Activated T-helper 9 cell treated with anti-CD3 and anti-CD28 coated beads, Interleukin-2, amount 50 U/mL, for 16 hours (primary cell): ENCODE measurements at regions not wholly inside any gene's neighbourhood (a gene's known extent, or its start where the extent isn't known, plus 50 kb on each side); places are given as distances from the start of the nearest gene placed in this dataset.

Source experiments
- DNase-seq: peaks from one replicate; pipeline ENCODE4 v3.0.0-alpha.2; 2020; ENCODE audit warnings: low read depth

- DNase-seq, result no peak
Measured at GRCh38 chr6:16078064-16078463, 50.8 kb upstream of the MYLIP start.

DNA sequence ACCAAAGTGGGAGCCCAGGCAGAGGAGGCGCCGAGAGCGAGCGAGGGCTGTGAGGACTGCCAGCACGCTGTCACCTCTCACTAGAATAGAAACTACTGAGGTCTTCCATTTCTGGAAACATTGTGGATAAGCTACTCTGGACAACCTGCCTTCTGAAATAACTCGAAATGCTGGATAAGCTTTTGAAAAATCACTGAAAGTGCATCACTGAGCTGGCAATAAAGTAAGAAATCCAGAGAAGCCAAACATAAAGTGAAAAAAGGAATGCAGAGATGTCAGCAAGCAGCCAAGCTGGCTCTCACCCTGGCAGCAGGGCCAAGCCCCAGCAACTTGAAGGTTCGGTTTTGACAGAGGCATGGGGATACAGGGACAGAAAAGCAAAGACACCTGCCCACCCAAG lies 59.2 kb upstream of the MYLIP start:
- DNase-seq, result no peak

DNA sequence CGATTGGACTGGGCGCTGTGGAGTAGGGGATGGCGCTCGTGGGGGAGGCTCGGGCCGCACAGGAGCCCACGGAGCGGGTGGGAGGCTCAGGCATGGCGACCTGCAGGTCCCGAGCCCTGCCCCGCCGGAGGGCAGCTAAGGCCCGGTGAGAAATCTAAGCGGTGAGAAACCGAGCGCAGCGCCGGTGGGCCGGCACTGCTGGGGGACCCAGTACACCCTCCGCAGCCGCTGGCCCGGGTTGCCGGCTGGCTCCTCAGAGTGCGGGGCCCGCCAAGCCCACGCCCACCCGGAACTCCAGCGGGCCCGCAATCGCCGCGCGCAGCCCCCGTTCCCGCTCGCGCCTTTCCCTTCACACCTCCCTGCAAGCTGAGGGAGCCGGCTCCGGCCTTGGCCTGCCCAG lies 59.7 kb upstream of the MYLIP start:
- DNase-seq, result no peak

- no peak for DNase-seq
Measured at GRCh38 chr6:16067568-16067967, 61.3 kb upstream of the MYLIP start.

DNA sequence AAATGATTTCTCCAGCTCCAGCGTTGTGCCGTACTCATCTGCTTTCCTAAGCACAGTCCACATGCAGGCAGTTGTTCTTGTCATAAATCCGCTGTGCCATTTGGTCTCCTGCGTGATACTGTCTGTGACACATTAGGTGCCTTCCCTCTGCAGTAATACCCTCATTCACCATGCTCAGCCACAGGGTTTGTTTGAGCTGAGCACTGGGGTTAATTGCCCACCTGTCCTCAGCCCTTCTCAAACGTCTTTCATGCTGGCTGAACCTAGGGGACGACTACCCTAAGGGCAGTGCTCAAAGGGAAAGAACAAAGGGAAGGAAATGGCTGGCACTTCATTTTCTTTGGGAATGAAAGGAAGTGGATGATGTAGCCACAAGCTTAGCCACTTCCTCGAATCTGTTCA lies 64.2 kb upstream of the MYLIP start:
- DNase-seq, result no peak

DNA sequence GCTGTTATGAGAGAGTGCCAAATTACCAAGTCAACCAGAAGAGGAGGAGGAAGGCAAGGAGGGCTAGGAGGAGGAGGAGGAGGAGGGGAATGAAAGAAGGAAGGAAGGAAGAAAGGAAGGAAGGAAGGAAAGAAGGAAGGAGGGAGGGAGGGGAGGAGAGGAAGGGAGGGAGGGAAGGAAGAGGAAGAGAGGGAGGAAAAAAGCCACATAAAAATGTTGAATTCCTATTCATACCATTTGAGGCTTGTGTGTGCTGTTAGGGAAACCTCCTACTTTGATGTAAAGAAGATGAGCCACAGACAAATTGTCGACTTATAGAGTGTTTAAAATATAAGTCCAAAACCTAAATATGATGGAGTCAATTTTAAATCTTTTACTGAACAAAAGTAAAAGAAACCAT lies 65.3 kb upstream of the MYLIP start:
- DNase-seq, result no peak

DNA sequence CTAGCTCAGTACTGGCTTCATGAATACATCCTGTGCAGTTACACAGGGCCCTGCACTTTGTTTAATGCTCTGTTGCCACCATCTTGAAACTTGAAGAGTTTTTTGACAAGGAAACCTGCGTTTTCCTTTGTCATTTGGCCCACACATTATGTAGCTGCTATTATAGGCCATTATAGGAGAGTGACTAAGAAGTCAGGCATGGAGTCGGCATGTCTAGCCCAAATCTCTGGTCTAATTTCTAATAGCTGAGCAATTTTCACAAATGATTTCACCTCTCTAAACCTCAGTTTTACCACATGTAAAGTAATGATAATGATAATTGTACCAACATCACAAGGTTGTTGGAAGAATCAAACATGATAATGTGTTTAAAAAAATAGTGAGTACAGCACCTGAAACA lies 67.1 kb upstream of the MYLIP start:
- DNase-seq, result no peak

GRCh38 chr6:16060039-16060438 lies 68.8 kb upstream of the MYLIP start:
- DNase-seq, result no peak

DNA sequence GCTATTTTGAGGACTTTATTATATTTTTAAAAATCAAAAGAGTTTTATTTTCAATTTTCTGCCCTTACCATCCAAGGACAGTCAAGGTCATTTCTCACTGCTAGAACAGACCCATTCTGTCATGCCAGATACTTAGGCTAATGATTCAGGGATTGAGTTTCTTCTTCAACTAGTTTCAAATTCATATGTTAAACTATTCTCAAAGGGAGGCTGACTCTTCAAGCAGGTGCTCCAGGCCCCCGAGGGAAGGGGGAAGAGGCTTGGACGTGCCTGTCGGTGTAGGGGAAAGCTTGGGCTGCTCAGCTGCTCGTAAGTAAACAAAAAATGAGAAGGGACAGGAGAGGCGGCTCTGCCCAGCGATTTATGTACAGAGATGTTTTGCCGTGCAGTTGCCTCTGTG lies 69.4 kb upstream of the MYLIP start:
- no peak for DNase-seq

GRCh38 chr6:16058929-16059345 lies 69.9 kb upstream of the MYLIP start:
- DNase-seq, result no peak

DNA sequence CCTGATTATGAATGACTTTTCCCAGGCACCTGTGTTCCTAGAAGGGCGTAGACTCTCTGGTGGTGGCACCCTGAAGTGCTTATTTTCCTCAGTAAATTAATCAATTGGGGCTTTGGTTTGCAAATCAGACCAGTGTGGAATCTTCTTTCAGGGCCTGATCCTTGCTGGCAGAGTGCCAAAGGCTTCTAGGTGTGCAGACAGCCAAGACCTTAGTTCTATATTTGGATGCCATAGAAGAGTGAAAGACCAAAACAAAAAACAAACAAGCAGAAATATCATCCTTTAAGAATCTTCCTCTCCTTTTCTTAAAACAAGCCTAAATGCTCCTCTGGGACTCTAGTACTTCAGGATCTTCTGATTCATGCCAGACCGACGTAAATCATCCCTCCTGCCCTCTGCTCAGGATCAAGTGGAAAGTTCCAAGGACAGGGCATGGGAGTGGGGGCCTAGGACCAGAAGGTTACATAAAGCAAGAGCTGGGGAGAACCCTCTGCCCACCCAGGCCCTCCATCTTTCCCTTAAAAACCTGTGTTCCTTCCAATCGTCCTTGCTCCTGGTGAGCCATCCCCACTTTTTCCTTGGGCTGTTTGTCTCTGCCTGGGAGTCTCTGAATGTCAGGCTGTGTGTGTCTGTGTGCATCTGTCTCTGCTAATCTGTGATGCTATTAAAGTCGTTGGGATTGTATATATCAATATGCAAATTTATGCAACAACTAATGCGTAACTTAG lies 70.5 kb upstream of the MYLIP start:
- DNase-seq, result no peak

DNA sequence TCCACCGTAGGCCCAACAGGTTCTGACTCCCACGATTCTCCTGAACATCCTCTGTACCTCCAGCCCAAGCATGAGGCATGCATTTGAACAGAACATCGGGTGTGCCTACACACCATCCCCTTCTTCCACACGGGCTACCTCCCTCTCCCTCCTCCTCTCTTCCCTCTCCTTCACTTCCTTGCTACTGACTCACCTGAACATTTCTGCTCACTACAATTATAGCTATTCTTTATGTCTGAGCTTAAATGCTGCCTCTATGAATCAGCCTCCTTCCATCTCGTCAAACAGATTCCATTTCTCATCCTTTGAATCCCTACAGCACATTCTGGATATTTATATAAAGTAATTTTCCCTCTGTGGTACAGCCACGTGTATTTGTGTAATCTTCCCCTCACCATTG lies 71.4 kb upstream of the MYLIP start:
- DNase-seq, result no peak

DNA sequence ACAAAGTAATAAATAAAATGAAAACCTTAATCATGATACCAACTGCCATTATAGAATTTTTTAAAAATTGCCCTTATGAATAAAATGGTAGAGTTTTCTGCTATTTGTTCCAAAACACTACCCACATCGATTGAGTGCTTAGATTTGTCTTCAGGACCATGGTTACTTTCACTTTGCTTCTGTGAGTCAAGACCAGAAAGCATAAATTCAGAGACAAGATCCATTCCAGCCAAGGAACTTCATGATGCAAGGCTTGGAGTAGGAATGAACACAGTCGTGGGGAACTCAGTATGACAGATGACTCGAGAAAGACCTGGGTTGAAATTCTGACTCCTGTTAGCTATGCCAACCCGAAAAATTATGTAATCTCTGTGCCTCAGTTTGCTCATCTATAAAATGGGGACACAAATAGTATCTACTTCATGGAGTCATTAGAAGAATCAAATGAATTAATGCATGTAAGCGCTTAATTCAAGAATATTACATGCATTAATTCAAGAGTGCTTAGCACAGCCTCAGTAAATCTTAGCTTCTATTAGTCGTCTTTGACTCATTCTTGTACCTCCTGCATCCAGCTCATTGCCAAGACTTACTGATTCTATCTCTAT lies 72.5 kb upstream of the MYLIP start:
- DNase-seq, result no peak

DNA sequence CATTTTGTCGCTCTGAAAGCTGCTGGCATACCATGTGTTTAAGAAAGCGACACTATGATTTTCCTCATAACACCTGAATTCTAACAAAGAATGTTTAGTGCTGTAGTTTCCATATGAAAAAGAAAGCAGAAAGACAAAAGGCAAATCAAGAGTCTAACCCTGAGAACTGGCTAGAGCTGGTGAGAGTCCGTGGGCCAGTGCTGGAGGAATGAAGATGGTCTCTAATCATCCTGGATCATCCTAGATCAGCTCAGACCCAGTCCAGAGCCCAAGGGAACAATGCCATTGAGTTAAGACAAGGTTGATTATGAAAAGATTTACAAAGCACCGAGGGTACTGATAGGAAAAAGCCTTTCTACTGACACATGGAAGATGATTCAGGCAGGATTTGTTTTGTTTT lies 73.0 kb upstream of the MYLIP start:
- no peak for DNase-seq

DNA sequence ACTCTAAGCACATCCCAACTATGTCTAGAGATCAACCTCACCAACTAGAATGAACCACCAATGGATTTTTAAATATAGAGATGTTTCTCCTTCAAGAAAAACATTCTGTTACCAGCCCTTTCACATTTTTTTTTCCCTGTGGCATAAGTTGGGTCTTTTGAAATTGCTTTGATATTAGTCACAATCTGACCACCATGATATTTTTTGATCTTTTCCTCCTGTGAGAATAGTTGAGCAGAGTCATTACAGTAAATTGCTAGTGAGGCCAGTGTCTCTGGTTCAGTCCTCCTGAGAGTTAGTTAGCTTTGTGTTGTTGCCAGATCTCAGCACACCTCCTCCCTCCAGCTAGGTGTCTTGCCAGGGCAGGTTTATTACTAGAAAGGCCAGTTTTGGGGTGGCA lies 79.7 kb upstream of the MYLIP start:
- no peak for DNase-seq

DNA sequence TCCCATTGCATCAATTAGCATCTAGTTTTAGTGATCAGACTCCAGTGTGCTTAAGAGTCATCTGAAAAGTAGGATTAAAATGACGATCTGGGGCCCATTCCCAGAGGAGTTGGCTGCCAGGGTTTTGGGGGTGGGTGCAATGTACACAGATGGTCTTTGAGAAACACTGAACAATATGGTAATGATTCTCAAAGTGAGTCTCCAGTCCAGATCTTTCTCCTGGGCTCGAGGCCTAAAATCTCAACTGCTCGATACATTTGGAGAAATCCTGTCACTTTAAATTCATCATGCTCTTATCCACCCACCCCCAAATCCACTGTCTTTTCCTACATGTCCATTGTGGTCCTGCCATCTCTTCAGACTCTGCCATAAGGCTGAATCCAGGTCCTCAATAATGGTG lies 80.7 kb upstream of the MYLIP start:
- no peak for DNase-seq

DNA sequence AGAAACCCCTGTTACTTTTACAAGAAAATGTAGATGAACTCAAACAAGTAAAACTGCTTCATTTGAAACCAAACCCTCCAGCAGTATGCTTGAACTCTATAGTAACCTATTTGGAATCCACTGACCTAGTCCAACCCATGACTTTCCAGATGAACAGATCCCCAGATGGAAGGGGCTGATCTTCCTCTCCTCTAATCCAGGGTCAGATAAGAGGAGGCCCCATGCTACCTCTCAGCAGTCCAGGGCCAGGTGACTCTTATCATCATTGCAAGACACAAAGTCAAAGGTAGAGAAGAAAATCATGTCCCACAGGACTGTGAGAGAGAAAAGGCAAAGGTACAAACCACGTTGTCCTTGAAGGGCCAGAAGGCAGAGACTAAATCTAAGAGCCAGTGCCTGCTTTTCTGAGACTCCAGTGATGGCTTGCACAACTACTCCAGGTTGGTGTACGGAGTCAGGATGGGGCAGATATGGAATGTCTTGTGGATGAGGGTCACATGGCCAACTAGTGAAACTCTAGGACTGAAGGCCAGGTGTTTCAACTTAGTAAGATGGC lies 81.4 kb upstream of the MYLIP start:
- no peak for DNase-seq

DNA sequence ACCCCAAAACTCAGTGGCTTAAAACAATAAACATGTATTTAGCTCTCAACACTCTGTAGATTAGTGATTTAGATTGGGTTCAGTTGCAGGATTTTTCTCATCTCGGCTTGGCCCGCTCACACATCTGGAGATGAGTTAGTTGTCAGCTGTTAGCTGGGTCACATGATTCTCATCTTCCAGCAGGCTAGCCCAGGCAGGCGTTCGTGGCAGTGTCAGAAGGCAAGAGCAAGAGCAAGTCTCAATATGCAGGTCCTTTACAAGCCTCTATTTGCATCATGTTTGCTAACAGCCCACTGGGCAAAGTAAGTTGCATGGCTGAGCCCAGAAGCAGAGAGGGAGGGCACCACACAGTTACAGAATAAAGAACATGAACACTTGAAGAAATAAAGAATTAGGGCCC lies 83.6 kb upstream of the MYLIP start:
- no peak for DNase-seq

DNA sequence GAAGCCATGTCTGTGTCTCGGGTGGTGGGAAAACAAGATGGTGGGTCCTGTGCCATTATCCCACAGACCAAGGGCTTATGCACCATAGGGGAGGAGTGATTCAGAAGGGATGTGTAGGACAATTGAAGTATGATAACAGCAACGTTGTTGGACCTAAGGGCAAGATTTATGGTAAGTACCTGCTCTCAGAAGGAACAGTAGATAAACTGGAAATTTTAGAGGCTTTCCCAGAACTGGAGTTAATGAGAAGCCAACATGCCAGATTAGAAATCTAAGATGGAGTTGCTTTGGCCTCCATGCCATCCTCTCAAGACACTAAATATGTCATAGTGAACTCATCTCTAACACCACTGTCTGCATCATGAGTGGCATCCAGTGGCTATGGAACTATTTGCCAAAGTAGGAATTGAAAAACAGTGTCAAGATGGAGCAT lies 84.7 kb upstream of the MYLIP start:
- DNase-seq, result no peak

- no peak for DNase-seq
Measured at GRCh38 chr6:16043171-16044135, 85.4 kb upstream of the MYLIP start.

DNA sequence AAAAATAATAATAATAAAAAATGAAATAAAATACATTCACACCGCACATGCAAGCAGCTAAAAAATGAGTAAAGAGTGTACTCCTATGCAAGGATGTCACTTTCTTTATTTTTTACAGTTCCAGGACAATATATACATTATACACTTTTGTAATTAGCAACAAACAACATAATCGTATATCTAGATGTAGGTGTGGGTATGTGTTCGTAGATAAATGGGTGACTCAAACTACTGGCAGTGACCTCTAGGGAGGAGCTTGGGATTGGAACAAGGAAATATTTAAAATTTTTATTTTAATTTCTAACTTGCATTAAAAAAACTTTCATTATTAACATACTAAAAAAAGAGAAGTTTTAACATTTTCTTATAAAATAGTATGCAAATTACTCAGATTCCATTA lies 86.1 kb upstream of the MYLIP start:
- no peak for DNase-seq

DNA sequence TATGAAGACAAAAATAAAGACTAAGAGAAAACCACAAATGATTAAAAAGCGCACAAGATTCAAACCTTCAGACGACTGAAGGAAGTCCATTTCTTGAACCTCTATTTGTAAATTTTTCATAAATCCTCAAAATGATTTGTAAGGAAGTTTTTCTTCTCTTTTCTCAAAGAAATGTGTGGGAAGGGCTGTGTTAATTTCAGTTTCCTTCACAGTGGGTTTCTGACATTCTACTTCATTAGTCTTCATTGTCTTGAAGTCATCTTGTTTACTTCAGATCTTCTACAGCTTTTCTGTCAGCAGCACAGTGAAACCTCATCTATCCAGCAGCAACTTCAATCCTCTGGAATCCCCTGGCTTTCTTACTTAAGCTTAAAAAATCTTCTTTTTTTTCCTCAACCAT lies 87.6 kb upstream of the MYLIP start:
- no peak for DNase-seq

DNA sequence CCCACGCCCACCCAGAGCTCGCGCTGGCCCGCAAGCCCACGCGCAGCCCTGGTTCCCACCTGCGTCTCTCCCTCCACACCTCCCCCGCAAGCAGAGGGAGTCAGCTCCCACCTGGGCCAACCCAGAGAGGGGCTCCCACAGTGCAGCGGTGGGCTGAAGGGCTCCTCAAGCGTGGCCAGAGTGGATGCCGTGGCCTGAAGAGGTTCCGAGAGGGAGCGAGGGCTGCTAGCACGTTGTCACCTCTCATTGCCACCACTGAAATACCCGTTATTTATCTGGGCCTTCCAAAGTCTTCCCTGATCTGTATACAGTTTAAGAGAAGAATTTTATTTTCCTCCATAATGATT lies 88.3 kb upstream of the MYLIP start:
- DNase-seq, result no peak
